Suprapubic skin (tissue), 4 donors: ENCODE measurements at regions not wholly inside any gene's neighbourhood (a gene's known extent, or its start where the extent isn't known, plus 50 kb on each side); places are given as distances from the start of the nearest gene placed in this dataset.
A peak's percentile ranks its signal among the peaks of the same experiment; 100 is the strongest.

Source experiments
- DNase-seq, 2 donors: peaks; one replicate each; pipeline ENCODE4 v3.0.0-alpha.2; 2019; ENCODE audit warnings: low spot score in 2 of 2
- H3K27ac ChIP-seq: fragments of 200-600 bp; sonication (generic); one replicate; pipeline ENCODE4 v1.5.1; 2019
- H3K27me3 ChIP-seq: fragments of 200-600 bp; sonication (generic); one replicate; pipeline ENCODE4 v1.5.1; 2019
- H3K36me3 ChIP-seq: fragments of 200-600 bp; sonication (generic); one replicate; pipeline ENCODE4 v1.5.1; 2019
- H3K4me1 ChIP-seq: fragments of 200-600 bp; sonication (generic); one replicate; pipeline ENCODE4 v1.5.1; 2019
- H3K4me3 ChIP-seq: fragments of 200-600 bp; sonication (generic); one replicate; pipeline ENCODE4 v1.5.1; 2019; ENCODE audit warnings: mild to moderate bottlenecking
- H3K9me3 ChIP-seq: fragments of 200-600 bp; sonication (generic); one replicate; pipeline ENCODE4 v1.5.1; 2019
- CTCF ChIP-seq, 2 donors: fragments of 200-600 bp in 1 of 2; fragments of 450-650 bp in 1 of 2; sonication (generic) in 1 of 2; IDR thresholded peaks; one replicate each; pipeline ENCODE4 v1.5.1; 2016 to 2019; ENCODE audit warnings: antibody characterized with exemption in 2 of 2, mild to moderate bottlenecking in 1 of 2, moderate library complexity in 1 of 2
- EP300 ChIP-seq: sonication (generic); formaldehyde crosslinking; IDR thresholded peaks from one replicate; pipeline ENCODE4 v1.6.1; 2017; ENCODE audit warnings: antibody characterized with exemption
- POLR2A ChIP-seq, 2 donors: fragments of 450-650 bp; IDR thresholded peaks; one replicate each; pipeline ENCODE4 v1.6.1; 2017; ENCODE audit warnings: antibody characterized with exemption in 2 of 2, mild to moderate bottlenecking in 2 of 2, moderate library complexity in 2 of 2
- POLR2AphosphoS5 ChIP-seq, 3 donors: sonication (generic); formaldehyde crosslinking; IDR thresholded peaks; one replicate each; pipeline ENCODE4 v1.6.1; 2017; ENCODE audit warnings: antibody characterized with exemption in 3 of 3
- WGBS: methylation state at CpG from one replicate; pipeline ENCODE4 v1.1.5; 2018; 5-methylcytosine and 5-hydroxymethylcytosine counted together

GRCh38 chrX:33415459-33415858, 204.1 kb upstream of the DMD start:
- no peak for DNase-seq
- H3K9me3 ChIP-seq = no peaks in the 10 kb centered on the region
- H3K4me1 ChIP-seq = no peaks in the 10 kb centered on the region
- TF ChIP-seq CTCF (IDR thresholded peaks at IDR 0.05) = no peak
- TF ChIP-seq POLR2AphosphoS5 (IDR thresholded peaks at IDR 0.05) = no peak
- no peak for TF ChIP-seq EP300
- TF ChIP-seq POLR2A (IDR thresholded peaks at IDR 0.05) = no peak
- WGBS = 53% methylated on average over 6 of the region's 6 CpGs
- no peak overlapping the region for H3K27ac ChIP-seq
- H3K4me3 ChIP-seq = no peak overlapping the region
- no peaks in the 10 kb centered on the region for H3K27me3 ChIP-seq
- no peaks in the 10 kb centered on the region for H3K36me3 ChIP-seq

- Histone ChIP-seq H3K9me3 (no peaks in the 10 kb centered on the region), H3K27me3 (no peaks in the 10 kb centered on the region), H3K4me1 (no peaks in the 10 kb centered on the region), H3K4me3 (no peak overlapping the region), H3K36me3 (no peaks in the 10 kb centered on the region), H3K27ac (no peak overlapping the region)
- 59% methylated on average over 2 of the region's 2 CpGs for WGBS
- DNase-seq = no peak
- TF ChIP-seq POLR2AphosphoS5 (IDR thresholded peaks at IDR 0.05) = no peak
- no peak for TF ChIP-seq CTCF (IDR thresholded peaks at IDR 0.05)
- TF ChIP-seq EP300 = no peak
- TF ChIP-seq POLR2A (IDR thresholded peaks at IDR 0.05) = no peak
These were observed 174.2 kb upstream of the DMD start for GRCh38 chrX:33385546-33385945.

- Histone ChIP-seq H3K27me3 (no peaks in the 10 kb centered on the region), H3K4me1 (no peaks in the 10 kb centered on the region), H3K9me3 (no peaks in the 10 kb centered on the region), H3K4me3 (no peak overlapping the region), H3K36me3 (no peaks in the 10 kb centered on the region), H3K27ac (no peak overlapping the region)
- no peak for DNase-seq
- WGBS = 41% methylated on average over 4 of the region's 4 CpGs
- no peak for TF ChIP-seq POLR2AphosphoS5 (IDR thresholded peaks at IDR 0.05)
- no peak for TF ChIP-seq CTCF (IDR thresholded peaks at IDR 0.05)
- TF ChIP-seq POLR2A (IDR thresholded peaks at IDR 0.05) = no peak
- no peak for TF ChIP-seq EP300
These were observed 168.5 kb upstream of the DMD start for GRCh38 chrX:33379839-33380238.

DNA sequence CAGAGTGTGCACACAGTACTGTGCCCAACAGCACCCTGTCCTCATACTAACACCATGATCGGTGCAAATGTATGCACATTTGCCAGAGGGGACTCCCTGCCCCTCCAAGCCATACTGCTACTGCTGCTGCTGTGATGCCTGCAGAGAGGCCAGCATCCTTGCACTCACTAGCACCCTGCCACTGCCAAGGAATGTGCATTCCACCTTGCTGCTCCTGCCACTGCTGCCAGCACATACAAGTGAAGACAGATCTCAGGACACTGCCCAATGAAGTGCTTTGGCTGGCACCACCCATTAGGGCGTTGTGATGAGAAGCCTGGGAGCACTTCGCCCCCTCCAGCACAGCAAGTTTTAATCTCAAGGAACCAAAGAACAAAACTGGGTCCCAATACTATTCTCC, 146.3 kb upstream of the DMD start:
- no peak for DNase-seq
- 72% methylated on average over 3 of the region's 3 CpGs for WGBS
- Histone ChIP-seq H3K36me3 (no peaks in the 10 kb centered on the region), H3K27ac (no peak overlapping the region), H3K4me1 (no peaks in the 10 kb centered on the region), H3K27me3 (no peaks in the 10 kb centered on the region), H3K9me3 (no peaks in the 10 kb centered on the region), H3K4me3 (no peak overlapping the region)
- TF ChIP-seq POLR2AphosphoS5 (IDR thresholded peaks at IDR 0.05) (no peak), CTCF (IDR thresholded peaks at IDR 0.05) (no peak), EP300 (no peak), POLR2A (IDR thresholded peaks at IDR 0.05) (no peak)

GRCh38 chrX:33339219-33339618, 127.9 kb upstream of the DMD start:
- no peak for TF ChIP-seq CTCF (IDR thresholded peaks at IDR 0.05)
- TF ChIP-seq POLR2A (IDR thresholded peaks at IDR 0.05) = no peak
- TF ChIP-seq POLR2AphosphoS5 (IDR thresholded peaks at IDR 0.05) = no peak
- TF ChIP-seq EP300 = no peak
- no peaks in the 10 kb centered on the region for H3K4me1 ChIP-seq
- no peaks in the 10 kb centered on the region for H3K36me3 ChIP-seq
- H3K9me3 ChIP-seq = no peaks in the 10 kb centered on the region
- H3K27me3 ChIP-seq = no peaks in the 10 kb centered on the region
- no peak for DNase-seq
- H3K27ac ChIP-seq = no peak overlapping the region
- WGBS = 48% methylated on average over 9 of the region's 9 CpGs
- peak overlapping the region; percentile 9 for H3K4me3 ChIP-seq
